GM12872 (cell line): ENCODE measurements at regions not wholly inside any gene's neighbourhood (a gene's known extent, or its start where the extent isn't known, plus 50 kb on each side); places are given as distances from the start of the nearest gene placed in this dataset.

Experiments used
- CTCF ChIP-seq: IDR thresholded peaks from 3 replicates; pipeline ENCODE4 v1.5.1; 2011; ENCODE audit warnings: low read depth, mild to moderate bottlenecking, low read length, moderate library complexity; ENCODE audit not compliant: insufficient read depth

GRCh38 chr4:35912174-35912573 is 332.1 kb downstream of the ARAP2 start:
- TF ChIP-seq CTCF, result no peak

- TF ChIP-seq CTCF, result no peak
These were observed 325.8 kb downstream of the ARAP2 start for GRCh38 chr4:35918491-35918977.

GRCh38 chr4:35925806-35926205 is 318.5 kb downstream of the ARAP2 start:
- no peak for TF ChIP-seq CTCF

GRCh38 chr4:35926788-35927187 is 317.5 kb downstream of the ARAP2 start:
- no peak for TF ChIP-seq CTCF

- TF ChIP-seq CTCF, result no peak
These were observed 310.4 kb downstream of the ARAP2 start for GRCh38 chr4:35933901-35934300.

GRCh38 chr4:35934320-35934981 is 309.9 kb downstream of the ARAP2 start:
- peak; percentile 39; the same call in 1 of the 3 replicates for TF ChIP-seq CTCF

GRCh38 chr4:35938936-35939335 is 305.4 kb downstream of the ARAP2 start:
- TF ChIP-seq CTCF, result no peak
